Ascending aorta (tissue), 2 donors: ENCODE measurements at regions not wholly inside any gene's neighbourhood (a gene's known extent, or its start where the extent isn't known, plus 50 kb on each side); places are given as distances from the start of the nearest gene placed in this dataset.

Experiments used
- DNase-seq, 2 donors: peaks; one replicate each; pipeline ENCODE4 v3.0.0-alpha.2; 2019; ENCODE audit warnings: low spot score in 2 of 2
- H3K27ac ChIP-seq, 2 donors: fragments of 200-600 bp; sonication (generic); one replicate each; pipeline ENCODE4 v1.5.1; 2016 to 2017; ENCODE audit warnings: mild to moderate bottlenecking in 1 of 2
- H3K27me3 ChIP-seq: fragments of 200-600 bp; sonication (generic); one replicate; pipeline ENCODE4 v1.5.1; 2017
- H3K36me3 ChIP-seq, 2 donors: fragments of 200-600 bp; sonication (generic); one replicate each; pipeline ENCODE4 v1.5.1; 2016
- H3K4me1 ChIP-seq, 2 donors: fragments of 200-600 bp; sonication (generic); one replicate each; pipeline ENCODE4 v1.5.1; 2016 to 2017; ENCODE audit warnings: mild to moderate bottlenecking in 1 of 2
- H3K4me3 ChIP-seq, 2 donors: fragments of 200-600 bp; sonication (generic); one replicate each; pipeline ENCODE4 v1.5.1; 2016 to 2017; ENCODE audit warnings: mild to moderate bottlenecking in 1 of 2
- H3K9me3 ChIP-seq, 2 donors: fragments of 200-600 bp; sonication (generic); one replicate each; pipeline ENCODE4 v1.5.1; 2016
- CTCF ChIP-seq, 3 experiments: fragments of 200-600 bp in 2 of 3; fragments of 450-650 bp in 1 of 3; sonication (generic) in 2 of 3; IDR thresholded peaks; one replicate each; pipeline ENCODE4 v1.5.1; 2016 to 2019; ENCODE audit warnings: antibody characterized with exemption in 3 of 3, mild to moderate bottlenecking in 1 of 3, moderate library complexity in 1 of 3
- intact Hi-C: fragments of 100-400 bp; cut with DNase I; formaldehyde crosslinking; loops from one replicate; pipeline ENCODE4 v1.15.1; 2023

GRCh38 chr20:51198238-51198637 is 175.3 kb upstream of the KCNG1 start:
- no peak for TF ChIP-seq CTCF (IDR thresholded peaks at IDR 0.05)
- intact Hi-C loops, result no loop called here
- Histone ChIP-seq H3K4me3 (no peak overlapping the region), H3K36me3 (no peaks in the 10 kb centered on the region), H3K27me3 (no peaks in the 10 kb centered on the region), H3K4me1 (no peaks in the 10 kb centered on the region), H3K27ac (no peak overlapping the region), H3K9me3 (no peaks in the 10 kb centered on the region)
- DNase-seq, result no peak

GRCh38 chr20:51196991-51197651 is 174.2 kb upstream of the KCNG1 start:
- Histone ChIP-seq H3K4me1 (no peaks in the 10 kb centered on the region), H3K27ac (no peak overlapping the region), H3K4me3 (no peak overlapping the region), H3K36me3 (no peaks in the 10 kb centered on the region), H3K9me3 (no peaks in the 10 kb centered on the region), H3K27me3 (no peaks in the 10 kb centered on the region)
- no peak for DNase-seq
- intact Hi-C loops, result no loop called here
- no peak for TF ChIP-seq CTCF (IDR thresholded peaks at IDR 0.05)

- no peak overlapping the region for H3K27ac ChIP-seq
- intact Hi-C loops, result no loop called here
- no peaks in the 10 kb centered on the region for H3K27me3 ChIP-seq
- no peak overlapping the region for H3K4me3 ChIP-seq
- DNase-seq, result no peak
- H3K9me3 ChIP-seq, result no peaks in the 10 kb centered on the region
- no peaks in the 10 kb centered on the region for H3K36me3 ChIP-seq
- H3K4me1 ChIP-seq, result no peaks in the 10 kb centered on the region
- TF ChIP-seq CTCF (IDR thresholded peaks at IDR 0.05), result no peak
These were observed 173.1 kb upstream of the KCNG1 start for GRCh38 chr20:51195990-51196389.

- no peaks in the 10 kb centered on the region for H3K9me3 ChIP-seq
- H3K27ac ChIP-seq, result no peak overlapping the region
- no peaks in the 10 kb centered on the region for H3K36me3 ChIP-seq
- DNase-seq, result no peak
- intact Hi-C loops, result no loop called here
- no peak overlapping the region for H3K4me3 ChIP-seq
- H3K27me3 ChIP-seq, result no peaks in the 10 kb centered on the region
- TF ChIP-seq CTCF (IDR thresholded peaks at IDR 0.05), result no peak
- H3K4me1 ChIP-seq, result no peaks in the 10 kb centered on the region
These were observed 172.6 kb upstream of the KCNG1 start for GRCh38 chr20:51195419-51195901.

GRCh38 chr20:51193066-51193772 is 170.3 kb upstream of the KCNG1 start:
- H3K27me3 ChIP-seq, result no peaks in the 10 kb centered on the region
- no peak overlapping the region for H3K4me3 ChIP-seq
- no peak overlapping the region for H3K27ac ChIP-seq
- TF ChIP-seq CTCF (IDR thresholded peaks at IDR 0.05), result no peak
- no peak for DNase-seq
- no peaks in the 10 kb centered on the region for H3K36me3 ChIP-seq
- H3K4me1 ChIP-seq, result no peaks in the 10 kb centered on the region
- no peaks in the 10 kb centered on the region for H3K9me3 ChIP-seq
- intact Hi-C loops, result no loop called here
